ENCODE measurements at regions not wholly inside any gene's neighbourhood (a gene's known extent, or its start where the extent isn't known, plus 50 kb on each side); places are given as distances from the start of the nearest gene placed in this dataset.

DNA sequence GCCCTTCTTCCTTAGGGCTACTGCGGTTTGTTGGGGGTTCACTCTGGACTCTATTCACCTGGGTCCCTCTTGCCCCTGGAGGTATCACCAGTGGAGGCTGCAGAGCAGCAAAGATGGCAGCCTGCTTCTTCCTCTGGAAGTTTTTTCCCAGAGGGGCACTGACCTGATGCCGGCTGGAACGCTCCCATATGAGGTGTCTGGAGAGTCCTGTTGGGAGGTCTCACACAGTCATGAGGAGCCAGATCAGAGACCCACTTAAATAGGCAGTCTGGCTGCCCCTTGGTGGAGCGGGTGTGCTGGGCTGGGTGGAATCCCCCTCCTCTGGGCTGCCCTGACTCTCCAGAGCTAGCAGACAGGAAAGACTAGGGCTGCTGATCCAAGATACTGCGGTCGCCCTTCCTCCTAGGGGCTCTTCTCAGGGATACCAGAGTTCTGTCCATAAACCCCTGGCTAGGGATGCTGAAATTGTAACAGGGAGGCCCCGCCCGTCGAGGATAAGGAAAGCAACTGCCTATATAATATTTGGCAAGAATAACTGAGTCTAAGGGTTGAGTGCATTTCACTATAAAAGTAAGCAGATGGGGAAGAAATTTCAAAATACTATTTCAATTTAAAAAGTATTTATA lies 140.7 kb downstream of the NOL4 start:
- H3K27me3 ChIP-seq (ENCODE audit: control insufficient read depth, insufficient read depth, low read length), result no peaks in the 10 kb centered on the region
- no peaks in the 10 kb centered on the region for H3K9me3 ChIP-seq (ENCODE audit: control insufficient read depth, insufficient read depth, low read length)
- no peak overlapping the region for H3K27ac ChIP-seq (ENCODE audit: low read depth, low read length)
- ChIA-PET CTCF (no interaction called here), POLR2A (no interaction called here)
- TF ChIP-seq, protein P1, sequence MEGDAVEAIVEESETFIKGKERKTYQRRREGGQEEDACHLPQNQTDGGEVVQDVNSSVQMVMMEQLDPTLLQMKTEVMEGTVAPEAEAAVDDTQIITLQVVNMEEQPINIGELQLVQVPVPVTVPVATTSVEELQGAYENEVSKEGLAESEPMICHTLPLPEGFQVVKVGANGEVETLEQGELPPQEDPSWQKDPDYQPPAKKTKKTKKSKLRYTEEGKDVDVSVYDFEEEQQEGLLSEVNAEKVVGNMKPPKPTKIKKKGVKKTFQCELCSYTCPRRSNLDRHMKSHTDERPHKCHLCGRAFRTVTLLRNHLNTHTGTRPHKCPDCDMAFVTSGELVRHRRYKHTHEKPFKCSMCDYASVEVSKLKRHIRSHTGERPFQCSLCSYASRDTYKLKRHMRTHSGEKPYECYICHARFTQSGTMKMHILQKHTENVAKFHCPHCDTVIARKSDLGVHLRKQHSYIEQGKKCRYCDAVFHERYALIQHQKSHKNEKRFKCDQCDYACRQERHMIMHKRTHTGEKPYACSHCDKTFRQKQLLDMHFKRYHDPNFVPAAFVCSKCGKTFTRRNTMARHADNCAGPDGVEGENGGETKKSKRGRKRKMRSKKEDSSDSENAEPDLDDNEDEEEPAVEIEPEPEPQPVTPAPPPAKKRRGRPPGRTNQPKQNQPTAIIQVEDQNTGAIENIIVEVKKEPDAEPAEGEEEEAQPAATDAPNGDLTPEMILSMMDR (IDR thresholded peaks at IDR 0.05; ENCODE audit: low read depth, low read length), result no peak
- no peak for DNase-seq (ENCODE audit: low read depth, low spot score)
- no peak overlapping the region for H3K4me3 ChIP-seq (ENCODE audit: low read depth, low read length)

DNA sequence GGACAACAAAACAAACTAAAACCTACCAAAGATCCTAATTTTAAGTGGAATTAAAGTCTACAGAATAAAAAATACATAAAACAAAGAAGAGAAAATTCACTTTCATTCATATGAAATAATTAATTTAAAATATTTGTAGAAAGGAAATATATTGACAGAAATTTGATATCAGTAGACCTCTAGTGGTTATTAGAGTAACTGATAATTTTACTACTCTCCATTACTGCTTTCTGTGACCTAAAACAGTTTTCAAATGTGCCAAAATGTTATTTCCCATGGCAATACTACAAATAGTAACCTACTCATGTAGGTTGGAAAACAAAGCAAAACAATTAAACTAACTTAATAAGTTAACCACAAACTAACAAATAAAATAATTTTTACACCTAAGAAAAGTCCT lies 147.1 kb downstream of the NOL4 start:
- ChIA-PET CTCF (no interaction called here), POLR2A (no interaction called here)
- no peaks in the 10 kb centered on the region for H3K27me3 ChIP-seq (ENCODE audit: control insufficient read depth, insufficient read depth, low read length)
- no peaks in the 10 kb centered on the region for H3K9me3 ChIP-seq (ENCODE audit: control insufficient read depth, insufficient read depth, low read length)
- no peak for DNase-seq (ENCODE audit: low read depth, low spot score)
- no peak overlapping the region for H3K4me3 ChIP-seq (ENCODE audit: low read depth, low read length)
- H3K27ac ChIP-seq (ENCODE audit: low read depth, low read length), result no peak overlapping the region
- TF ChIP-seq, protein P1 (IDR thresholded peaks at IDR 0.05; ENCODE audit: low read depth, low read length), result no peak

DNA sequence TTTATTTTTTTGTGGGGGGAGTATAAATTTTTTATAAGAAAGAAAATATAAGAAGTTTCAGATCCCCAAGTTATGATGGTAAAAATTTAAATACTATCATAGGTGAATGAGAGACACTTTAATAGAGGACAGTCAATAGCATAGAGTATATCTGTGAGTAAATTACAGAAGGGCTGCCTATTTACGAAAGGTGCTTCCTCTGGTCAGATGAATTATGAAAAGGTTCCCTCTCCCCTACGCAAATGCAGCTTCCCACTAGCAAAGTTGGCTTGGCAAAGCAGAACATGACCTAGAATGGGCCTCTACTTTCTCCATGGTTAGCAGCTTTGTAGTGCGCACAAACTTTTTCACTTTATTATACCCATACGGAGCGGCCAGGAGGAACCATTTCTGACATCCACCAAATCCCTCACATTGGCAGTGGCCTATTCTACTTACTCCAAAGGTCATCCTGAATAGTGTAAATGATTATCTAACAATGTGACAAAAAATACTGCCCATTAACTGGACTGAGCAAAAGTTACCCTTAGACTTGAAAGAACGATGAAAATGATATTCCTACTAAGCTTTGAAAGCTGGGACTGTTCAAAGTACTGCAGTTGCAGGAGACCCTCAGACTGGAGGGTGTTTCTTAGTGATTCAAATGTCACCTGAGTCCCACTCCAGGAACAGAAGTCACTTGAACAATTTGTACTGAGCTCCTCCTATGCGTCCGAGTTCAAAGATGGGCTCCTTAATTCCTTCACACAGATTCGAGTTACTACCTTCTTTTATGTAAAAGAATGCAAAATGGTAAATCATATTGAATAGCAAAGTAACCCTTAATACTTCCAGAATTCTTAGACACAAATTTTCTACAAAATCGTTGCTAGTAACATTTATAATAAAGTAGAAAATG lies 148.5 kb downstream of the NOL4 start:
- ChIA-PET CTCF (interaction anchor here (1.1 kb wide), 1 partner anchor 47 kb away, joined by 3 read pairs; no protein-coding TSS in a partner anchor), POLR2A (no interaction called here)
- no peak overlapping the region for H3K4me3 ChIP-seq (ENCODE audit: low read depth, low read length)

DNA sequence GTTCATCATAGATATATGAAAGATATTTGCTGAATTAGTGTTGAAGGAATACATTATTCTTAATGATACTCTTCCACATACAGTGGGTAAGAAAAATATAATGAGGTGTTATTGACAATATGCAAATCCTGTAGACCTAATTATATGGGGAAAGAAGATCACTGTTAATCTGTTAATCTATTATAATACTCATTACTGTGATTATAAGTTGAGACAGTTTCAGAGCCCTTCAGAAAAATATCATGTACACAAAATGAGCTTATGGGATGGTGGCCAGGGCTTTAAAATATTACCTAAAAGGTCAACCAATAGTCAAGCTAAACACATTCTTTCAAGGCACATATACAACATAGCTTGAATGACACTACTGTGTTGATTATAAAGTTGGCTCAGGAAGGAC lies 163.5 kb downstream of the NOL4 start:
- Histone ChIP-seq H3K4me3 (ENCODE audit: low read depth, low read length) (no peak overlapping the region), H3K27ac (ENCODE audit: low read depth, low read length) (no peak overlapping the region), H3K27me3 (ENCODE audit: control insufficient read depth, insufficient read depth, low read length) (no peaks in the 10 kb centered on the region), H3K9me3 (ENCODE audit: control insufficient read depth, insufficient read depth, low read length) (no peaks in the 10 kb centered on the region)
- TF ChIP-seq, protein P1 (IDR thresholded peaks at IDR 0.05; ENCODE audit: low read depth, low read length), result no peak
- ChIA-PET POLR2A (no interaction called here), CTCF (no interaction called here)
- no peak for DNase-seq (ENCODE audit: low read depth, low spot score)

More for the DNA sequence above, 148.5 kb downstream of the NOL4 start:
- no peaks in the 10 kb centered on the region for H3K9me3 ChIP-seq (ENCODE audit: control insufficient read depth, insufficient read depth, low read length)
- H3K27me3 ChIP-seq (ENCODE audit: control insufficient read depth, insufficient read depth, low read length), result no peaks in the 10 kb centered on the region
- no peak for DNase-seq (ENCODE audit: low read depth, low spot score)
- H3K27ac ChIP-seq (ENCODE audit: low read depth, low read length), result no peak overlapping the region
- TF ChIP-seq, protein P1 (IDR thresholded peaks at IDR 0.05; ENCODE audit: low read depth, low read length), result no peak

DNA sequence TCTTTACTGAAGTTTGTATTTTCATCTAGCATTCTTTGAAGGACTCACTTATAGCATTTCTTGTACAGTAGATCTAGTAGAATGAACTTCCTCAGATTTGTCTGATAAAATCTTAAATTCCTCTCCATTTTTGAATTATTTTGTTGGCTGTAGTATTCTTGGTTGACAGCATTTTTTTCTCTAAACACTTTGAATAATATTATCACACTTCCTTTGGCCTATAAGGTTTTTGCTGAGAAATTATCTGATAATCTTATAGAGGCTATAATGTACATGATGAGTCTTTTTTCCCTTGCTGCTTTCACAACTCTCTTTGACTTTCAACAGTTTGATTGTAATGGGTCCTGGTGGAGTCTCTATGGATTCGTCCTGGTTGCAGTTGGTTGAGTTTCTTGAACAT lies 169.5 kb downstream of the NOL4 start:
- no peak for DNase-seq (ENCODE audit: low read depth, low spot score)
- TF ChIP-seq, protein P1 (IDR thresholded peaks at IDR 0.05; ENCODE audit: low read depth, low read length), result no peak
- Histone ChIP-seq H3K27ac (ENCODE audit: low read depth, low read length) (no peak overlapping the region), H3K9me3 (ENCODE audit: control insufficient read depth, insufficient read depth, low read length) (no peaks in the 10 kb centered on the region), H3K4me3 (ENCODE audit: low read depth, low read length) (no peak overlapping the region), H3K27me3 (ENCODE audit: control insufficient read depth, insufficient read depth, low read length) (no peaks in the 10 kb centered on the region)
- ChIA-PET CTCF (no interaction called here), POLR2A (no interaction called here)

Data from AG04450 (cell line).